Karpas-422 (cell line): ENCODE measurements at regions not wholly inside any gene's neighbourhood (a gene's known extent, or its start where the extent isn't known, plus 50 kb on each side); places are given as distances from the start of the nearest gene placed in this dataset.

ENCODE experiments used
- DNase-seq: peaks from one replicate; pipeline ENCODE4 v3.0.0-alpha.2; 2015
- H2AFZ ChIP-seq: fragments of 200-600 bp; sonication (generic); 2 replicates; pipeline ENCODE4 v1.6.1; 2014; ENCODE audit warnings: antibody characterized with exemption, low read length, mixed read lengths
- H3K27ac ChIP-seq: fragments of 200-600 bp; sonication (generic); 2 replicates; pipeline ENCODE4 v1.5.1; 2014; ENCODE audit warnings: mild to moderate bottlenecking, low read length, moderate library complexity
- H3K27me3 ChIP-seq: fragments of 200-600 bp; sonication (generic); 2 replicates; pipeline ENCODE4 v1.6.1; 2014; ENCODE audit warnings: low read length, mixed read lengths
- H3K36me3 ChIP-seq: fragments of 200-600 bp; sonication (generic); 2 replicates; pipeline ENCODE4 v1.6.1; 2014; ENCODE audit warnings: low read length, mixed read lengths; ENCODE audit not compliant: insufficient read depth
- H3K4me1 ChIP-seq: fragments of 200-600 bp; sonication (generic); 2 replicates; pipeline ENCODE4 v1.6.1; 2014; ENCODE audit warnings: mild to moderate bottlenecking, low read length, mixed read lengths
- H3K4me2 ChIP-seq: fragments of 200-600 bp; sonication (generic); 2 replicates; pipeline ENCODE4 v1.6.1; 2014; ENCODE audit warnings: low read length, low read depth, mild to moderate bottlenecking; ENCODE audit not compliant: poor library complexity, severe bottlenecking
- H3K4me3 ChIP-seq: fragments of 200-600 bp; sonication (generic); 2 replicates; pipeline ENCODE4 v1.5.1; 2014; ENCODE audit warnings: mild to moderate bottlenecking, antibody characterized with exemption, low read length, mixed read lengths
- H3K79me2 ChIP-seq: fragments of 200-600 bp; sonication (generic); 2 replicates; pipeline ENCODE4 v1.6.1; 2014; ENCODE audit warnings: mild to moderate bottlenecking, low read length, mixed read lengths
- H3K9ac ChIP-seq: fragments of 200-600 bp; sonication (generic); 2 replicates; pipeline ENCODE4 v1.6.0; 2014; ENCODE audit warnings: low read length
- H3K9me2 ChIP-seq: fragments of 200-600 bp; sonication (generic), shearing (Covaris generic); replicated peaks from 2 replicates; pipeline ENCODE4 v1.6.0; 2014; ENCODE audit warnings: mild to moderate bottlenecking, low read length, moderate library complexity; ENCODE audit not compliant: insufficient read depth
- H3K9me3 ChIP-seq: fragments of 300-700, 200-600 bp; sonication (generic); 2 replicates; pipeline ENCODE4 v1.6.1; 2014; ENCODE audit warnings: low read length, mixed read lengths
- H4K20me1 ChIP-seq: fragments of 200-600 bp; sonication (generic); 2 replicates; pipeline ENCODE4 v1.6.1; 2014; ENCODE audit warnings: mild to moderate bottlenecking, antibody characterized with exemption, low read length, low read depth; ENCODE audit not compliant: insufficient read depth

DNA sequence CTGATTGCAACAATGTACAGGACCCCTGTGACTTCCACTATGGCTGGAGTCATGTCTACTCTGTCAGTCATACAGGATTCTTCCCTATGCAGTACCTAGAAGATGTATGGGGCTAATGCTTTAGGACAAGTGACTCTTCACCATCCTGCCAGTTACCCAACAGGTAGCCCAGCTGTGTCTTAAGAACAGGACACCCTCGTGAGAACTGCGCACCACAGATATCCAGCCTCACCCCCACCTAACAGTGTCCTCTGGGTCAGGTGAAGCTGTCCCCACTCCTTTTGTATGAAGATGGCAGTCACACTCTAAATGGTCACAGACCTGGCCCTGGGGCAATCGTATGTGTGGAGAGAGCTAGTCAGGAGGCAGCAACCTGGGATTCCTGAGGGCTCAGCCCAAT lies 191.6 kb downstream of the C6orf118 start:
- H3K79me2 ChIP-seq = no peaks in the 10 kb centered on the region
- H2AFZ ChIP-seq = no peak overlapping the region
- H3K9ac ChIP-seq = no peak overlapping the region
- H4K20me1 ChIP-seq = no peaks in the 10 kb centered on the region
- no peaks in the 10 kb centered on the region for H3K27me3 ChIP-seq
- H3K9me3 ChIP-seq = peaks cover 7% of the 10 kb centered on the region
- no peak overlapping the region for H3K4me3 ChIP-seq
- no peak overlapping the region for H3K4me2 ChIP-seq
- no peak for DNase-seq
- H3K27ac ChIP-seq = no peak overlapping the region
- no peaks in the 10 kb centered on the region for H3K36me3 ChIP-seq
- no peaks in the 10 kb centered on the region for H3K4me1 ChIP-seq
- H3K9me2 ChIP-seq = no peaks in the 10 kb centered on the region

DNA sequence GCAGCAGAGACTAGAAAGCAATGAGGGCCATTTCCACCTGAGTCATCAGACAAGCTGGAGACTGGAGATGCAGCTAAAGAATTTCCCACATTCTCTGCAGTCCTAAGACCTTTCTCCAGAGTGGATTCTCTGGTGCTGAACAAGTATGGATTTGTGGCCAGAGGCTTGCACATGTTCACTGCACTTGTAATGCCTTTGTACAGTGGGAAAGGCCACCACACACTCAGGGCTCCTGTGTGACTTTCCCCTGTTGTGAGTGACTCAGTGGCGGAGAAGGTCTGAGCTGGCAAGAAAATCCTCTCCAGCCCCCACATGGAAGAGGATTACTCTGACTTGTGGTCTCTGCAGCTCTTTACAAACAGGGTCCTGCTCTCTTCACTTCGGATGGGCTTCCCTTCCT lies 192.3 kb downstream of the C6orf118 start:
- peaks cover 7% of the 10 kb centered on the region for H3K9me3 ChIP-seq
- H2AFZ ChIP-seq = no peak overlapping the region
- no peak overlapping the region for H3K4me2 ChIP-seq
- no peaks in the 10 kb centered on the region for H3K9me2 ChIP-seq
- H3K27me3 ChIP-seq = no peaks in the 10 kb centered on the region
- H3K27ac ChIP-seq = no peak overlapping the region
- no peak overlapping the region for H3K9ac ChIP-seq
- no peak overlapping the region for H3K4me3 ChIP-seq
- H3K36me3 ChIP-seq = no peaks in the 10 kb centered on the region
- no peak for DNase-seq
- no peaks in the 10 kb centered on the region for H4K20me1 ChIP-seq
- no peaks in the 10 kb centered on the region for H3K79me2 ChIP-seq
- no peaks in the 10 kb centered on the region for H3K4me1 ChIP-seq

DNA sequence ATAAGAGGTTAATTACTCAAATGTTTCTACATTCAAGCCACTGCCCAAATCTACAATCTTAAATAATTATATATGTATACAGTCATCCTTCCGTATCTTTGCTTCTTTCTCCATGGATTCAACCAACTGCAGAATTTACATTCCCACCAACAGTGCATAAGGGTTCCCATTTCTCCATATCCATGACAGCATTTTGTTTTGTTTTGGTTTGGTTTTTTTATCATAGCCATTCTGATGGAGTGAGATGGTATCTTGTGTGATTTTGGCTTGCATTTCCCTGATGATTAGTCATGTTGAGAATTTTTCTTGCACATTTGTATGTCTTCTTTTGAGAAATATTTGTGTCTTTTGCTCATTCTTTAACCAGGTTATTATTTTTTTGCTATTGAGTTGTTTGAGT lies 198.5 kb downstream of the C6orf118 start:
- Histone ChIP-seq H2AFZ (no peak overlapping the region), H3K27me3 (no peaks in the 10 kb centered on the region), H3K36me3 (no peaks in the 10 kb centered on the region), H3K4me3 (no peak overlapping the region), H3K9me2 (no peaks in the 10 kb centered on the region), H3K9ac (no peak overlapping the region), H3K9me3 (peaks cover 7% of the 10 kb centered on the region), H3K79me2 (no peaks in the 10 kb centered on the region), H4K20me1 (no peaks in the 10 kb centered on the region), H3K4me2 (no peak overlapping the region), H3K4me1 (no peaks in the 10 kb centered on the region), H3K27ac (no peak overlapping the region)
- no peak for DNase-seq

DNA sequence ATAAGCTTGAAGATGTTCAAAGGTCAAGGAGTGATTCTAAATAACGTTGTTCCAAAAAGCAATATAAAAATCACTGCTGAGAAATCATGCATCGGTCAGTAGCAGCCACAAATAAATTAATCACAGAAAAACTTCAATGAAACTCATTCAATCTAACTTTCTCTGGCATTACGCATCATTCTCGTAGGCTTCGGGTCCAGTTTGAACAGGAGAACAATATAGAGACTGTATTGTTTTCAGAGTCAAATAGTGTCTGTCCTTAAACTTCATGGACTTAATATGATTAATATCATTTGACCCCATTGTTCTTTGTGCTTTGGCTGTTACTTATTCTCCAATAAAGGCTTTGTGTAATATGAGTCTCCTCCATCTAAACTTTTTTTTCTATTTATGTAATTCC lies 200.4 kb downstream of the C6orf118 start:
- Histone ChIP-seq H2AFZ (no peak overlapping the region), H3K36me3 (no peaks in the 10 kb centered on the region), H3K27ac (no peak overlapping the region), H3K79me2 (no peaks in the 10 kb centered on the region), H4K20me1 (no peaks in the 10 kb centered on the region), H3K4me3 (no peak overlapping the region), H3K27me3 (no peaks in the 10 kb centered on the region), H3K4me2 (no peak overlapping the region), H3K9ac (no peak overlapping the region), H3K9me2 (no peaks in the 10 kb centered on the region), H3K4me1 (no peaks in the 10 kb centered on the region), H3K9me3 (peaks cover 5% of the 10 kb centered on the region)
- no peak for DNase-seq

DNA sequence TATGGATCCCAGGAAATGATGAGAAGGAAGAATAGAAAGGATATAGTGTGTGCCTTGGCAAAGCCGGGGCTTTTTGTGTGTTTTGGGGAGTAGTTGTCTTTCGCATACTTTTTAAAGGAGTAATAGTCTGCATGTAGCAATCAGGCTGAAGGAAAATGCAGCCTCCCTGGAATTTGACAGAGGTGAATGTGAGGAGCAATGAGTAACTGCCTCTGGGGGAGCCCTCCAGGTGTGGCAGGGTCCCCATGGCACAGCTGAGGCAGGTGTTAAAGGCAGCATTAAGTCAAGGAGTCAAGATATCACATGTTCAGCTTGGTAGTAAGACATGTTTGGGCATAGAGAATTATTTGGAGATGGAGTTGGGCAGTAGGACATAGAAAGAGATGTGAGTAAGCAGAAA lies 203.1 kb downstream of the C6orf118 start:
- Histone ChIP-seq H3K9me2 (no peaks in the 10 kb centered on the region), H3K9ac (no peak overlapping the region), H4K20me1 (no peaks in the 10 kb centered on the region), H3K36me3 (no peaks in the 10 kb centered on the region), H3K9me3 (peaks cover 5% of the 10 kb centered on the region), H3K4me1 (no peaks in the 10 kb centered on the region), H3K27me3 (no peaks in the 10 kb centered on the region), H2AFZ (no peak overlapping the region), H3K4me2 (no peak overlapping the region), H3K79me2 (no peaks in the 10 kb centered on the region), H3K27ac (no peak overlapping the region), H3K4me3 (no peak overlapping the region)
- no peak for DNase-seq

DNA sequence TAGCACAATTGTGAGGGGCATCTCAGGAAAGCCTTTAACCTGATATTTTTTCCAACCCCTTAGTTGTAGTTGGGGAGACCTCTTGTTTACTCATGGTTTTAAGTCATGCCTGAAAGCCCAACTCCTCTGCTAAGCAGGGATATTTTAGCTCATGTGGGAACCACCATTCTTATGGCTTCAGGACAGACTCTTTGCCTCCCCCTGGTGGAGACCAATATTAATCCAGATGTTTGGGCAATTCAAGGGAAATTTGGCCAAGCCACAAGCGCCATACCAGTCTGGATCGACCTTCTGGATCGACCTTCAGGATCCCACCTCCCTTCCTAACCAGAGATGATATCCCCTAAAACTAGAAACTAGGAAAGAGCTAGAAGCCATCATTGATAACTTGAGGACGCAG lies 211.2 kb downstream of the C6orf118 start:
- H3K9ac ChIP-seq = no peak overlapping the region

DNA sequence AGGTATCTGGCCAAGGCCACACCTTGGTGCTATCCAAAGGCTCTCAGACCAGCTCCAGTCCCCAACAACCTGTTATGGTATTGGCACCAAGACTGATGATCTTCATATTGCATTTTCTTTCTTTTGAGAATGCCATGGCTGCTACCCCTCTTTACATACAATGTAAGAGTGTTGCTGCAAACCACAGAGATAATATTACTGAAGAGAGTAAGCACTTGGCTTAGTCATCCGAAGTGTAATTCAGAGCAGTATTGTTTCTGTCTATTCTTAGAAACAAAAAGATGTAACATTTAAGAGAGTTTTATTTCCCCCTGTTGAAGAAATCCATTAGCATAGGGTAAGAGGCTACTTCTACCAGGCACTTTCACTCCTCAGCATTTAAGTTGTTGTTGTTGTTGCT lies 212.5 kb downstream of the C6orf118 start:
- H3K9me3 ChIP-seq = 0 out of 2 replicates have a peak, but pooled peaks cover 3% of the 10 kb centered on the region
- H3K36me3 ChIP-seq = no peaks in the 10 kb centered on the region
- H3K27me3 ChIP-seq = no peaks in the 10 kb centered on the region
- no peaks in the 10 kb centered on the region for H3K79me2 ChIP-seq
- no peak overlapping the region for H3K9ac ChIP-seq
- no peak overlapping the region for H3K4me2 ChIP-seq
- no peaks in the 10 kb centered on the region for H3K9me2 ChIP-seq
- H3K4me3 ChIP-seq = no peak overlapping the region
- H3K27ac ChIP-seq = no peak overlapping the region
- DNase-seq = no peak
- no peaks in the 10 kb centered on the region for H4K20me1 ChIP-seq
- no peaks in the 10 kb centered on the region for H3K4me1 ChIP-seq
- H2AFZ ChIP-seq = no peak overlapping the region

More for the DNA sequence above, 211.2 kb downstream of the C6orf118 start:
- Histone ChIP-seq H3K27ac (no peak overlapping the region), H2AFZ (no peak overlapping the region), H4K20me1 (no peaks in the 10 kb centered on the region), H3K36me3 (no peaks in the 10 kb centered on the region), H3K9me2 (no peaks in the 10 kb centered on the region), H3K4me2 (no peak overlapping the region), H3K4me3 (no peak overlapping the region), H3K4me1 (no peaks in the 10 kb centered on the region), H3K9me3 (peaks cover 5% of the 10 kb centered on the region), H3K27me3 (no peaks in the 10 kb centered on the region), H3K79me2 (no peaks in the 10 kb centered on the region)
- DNase-seq = peak; percentile 61

DNA sequence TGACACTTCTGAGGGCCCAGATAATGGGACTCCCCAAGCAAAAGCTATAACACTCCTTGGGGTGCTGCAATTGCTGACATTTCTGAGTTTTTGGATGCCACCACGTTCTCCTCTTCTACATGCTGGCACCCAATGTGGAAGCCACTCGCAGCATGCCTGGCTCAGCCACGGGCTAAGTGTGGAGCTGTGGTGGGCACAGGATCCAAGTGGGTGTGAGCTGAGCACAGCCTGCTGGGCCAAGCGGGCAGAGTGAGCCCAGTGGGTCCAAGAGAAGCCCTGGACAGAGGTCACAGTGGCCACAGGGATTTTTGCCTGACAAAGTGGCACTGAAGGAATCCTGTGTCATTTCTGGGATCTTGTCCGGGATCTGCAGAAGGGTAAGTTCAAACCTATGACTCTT lies 213.2 kb downstream of the C6orf118 start:
- no peak overlapping the region for H3K27ac ChIP-seq
- H3K4me3 ChIP-seq = no peak overlapping the region
- DNase-seq = no peak
- 0 out of 2 replicates have a peak, but pooled peaks cover 3% of the 10 kb centered on the region for H3K9me3 ChIP-seq
- H3K4me2 ChIP-seq = no peak overlapping the region
- no peaks in the 10 kb centered on the region for H3K4me1 ChIP-seq
- no peaks in the 10 kb centered on the region for H3K27me3 ChIP-seq
- H3K9me2 ChIP-seq = no peaks in the 10 kb centered on the region
- no peak overlapping the region for H3K9ac ChIP-seq
- H4K20me1 ChIP-seq = no peaks in the 10 kb centered on the region
- H3K36me3 ChIP-seq = no peaks in the 10 kb centered on the region
- no peaks in the 10 kb centered on the region for H3K79me2 ChIP-seq
- no peak overlapping the region for H2AFZ ChIP-seq
